Stimulated activated CD4-positive, alpha-beta T cell treated with anti-CD3 and anti-CD28 coated beads, Interleukin-2, amount 100 ng/mL, for 48 hours (primary cell): ENCODE measurements at regions not wholly inside any gene's neighbourhood (a gene's known extent, or its start where the extent isn't known, plus 50 kb on each side); places are given as distances from the start of the nearest gene placed in this dataset.
"Not testable (repeated sequence)": the region's sequence is repeated elsewhere in the genome, so short reads cannot be mapped to it uniquely, and the experiment has no call there.

Source experiments
- DNase-seq, 2 donors: peaks; one replicate each; pipeline ENCODE4 v3.0.0-alpha.2; 2020

DNA sequence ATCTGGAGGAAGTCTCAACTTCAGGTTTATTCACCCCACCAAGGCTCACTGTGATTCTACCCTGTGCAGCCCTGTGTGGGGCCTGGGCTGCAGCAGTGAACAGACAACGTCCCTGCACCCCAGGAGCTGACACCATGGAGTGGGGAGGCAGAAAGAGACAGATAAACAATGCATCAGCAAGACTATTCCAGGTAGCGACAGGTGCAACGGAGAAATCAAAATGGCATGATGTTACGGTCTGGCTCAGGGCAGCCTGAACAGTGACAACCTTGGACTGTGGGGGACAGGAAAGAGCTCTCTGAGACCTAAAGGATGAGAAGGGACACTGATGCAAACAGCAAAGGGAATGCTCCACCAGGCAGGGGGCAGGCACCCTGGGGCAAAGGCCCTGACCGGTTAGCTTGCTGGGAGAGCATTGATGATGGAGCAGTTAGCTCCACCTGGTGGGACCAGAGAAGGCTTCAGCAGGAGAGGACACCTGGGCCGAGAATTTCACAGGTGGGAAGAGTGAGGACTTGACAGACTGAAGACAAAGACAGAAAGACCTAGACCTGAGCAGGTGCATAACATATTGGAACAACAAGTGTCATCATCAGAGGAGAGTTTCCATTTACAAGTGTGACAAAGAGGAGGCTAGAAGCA lies 589.9 kb downstream of the MATN1 start:
- DNase-seq = no peak

DNA sequence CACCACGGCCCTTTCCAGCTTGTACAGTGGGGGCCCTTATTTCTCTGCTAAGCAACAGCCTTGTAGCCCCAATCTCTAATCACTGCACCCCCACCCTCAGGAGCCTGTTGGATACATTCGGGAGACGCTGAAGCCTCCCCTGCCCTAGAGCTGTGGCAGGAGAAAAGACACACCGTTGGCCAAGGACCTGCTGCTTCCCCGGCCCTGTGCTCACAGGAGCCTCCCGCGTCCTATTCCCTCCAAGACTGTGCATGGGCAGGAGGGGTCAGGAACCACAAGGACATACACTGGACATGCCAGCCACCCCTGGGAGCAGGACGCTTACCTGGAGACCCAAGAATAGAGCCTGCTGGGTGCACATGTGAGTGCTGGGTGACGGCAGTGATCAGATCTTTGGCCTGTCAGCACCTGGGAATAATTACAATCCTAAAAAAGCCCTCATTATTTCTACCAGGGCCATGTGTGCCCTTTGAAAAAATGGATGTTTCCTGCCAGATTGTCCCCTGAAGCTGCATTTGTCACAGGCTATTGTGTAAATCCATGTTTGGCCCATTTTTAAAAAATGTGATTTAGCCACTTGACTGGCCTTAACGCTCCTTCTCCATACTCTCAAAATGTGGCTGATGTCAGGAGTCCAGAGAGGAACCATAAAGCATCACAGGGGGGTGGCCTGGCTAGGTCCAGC lies 590.6 kb downstream of the MATN1 start:
- DNase-seq = no peak

DNA sequence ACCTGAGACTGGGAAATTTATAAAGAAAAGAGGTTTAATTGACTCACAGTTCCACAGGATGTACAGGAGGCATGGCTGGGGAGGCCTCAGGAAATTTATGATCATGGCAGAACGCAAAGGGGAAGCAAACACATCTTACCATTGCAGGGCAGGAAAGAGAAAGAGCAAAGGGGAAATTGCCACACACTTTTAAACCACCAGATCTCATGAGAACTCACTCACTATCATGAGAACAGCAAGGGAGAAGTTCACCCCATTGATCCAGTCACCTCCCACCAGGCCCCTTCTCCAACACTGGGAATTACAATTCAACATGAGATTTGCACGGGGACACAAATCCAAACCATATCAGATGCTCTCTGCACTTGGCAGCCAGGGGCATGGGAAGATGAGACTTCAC lies 592.8 kb downstream of the MATN1 start:
- not testable (repeated sequence) for DNase-seq

DNA sequence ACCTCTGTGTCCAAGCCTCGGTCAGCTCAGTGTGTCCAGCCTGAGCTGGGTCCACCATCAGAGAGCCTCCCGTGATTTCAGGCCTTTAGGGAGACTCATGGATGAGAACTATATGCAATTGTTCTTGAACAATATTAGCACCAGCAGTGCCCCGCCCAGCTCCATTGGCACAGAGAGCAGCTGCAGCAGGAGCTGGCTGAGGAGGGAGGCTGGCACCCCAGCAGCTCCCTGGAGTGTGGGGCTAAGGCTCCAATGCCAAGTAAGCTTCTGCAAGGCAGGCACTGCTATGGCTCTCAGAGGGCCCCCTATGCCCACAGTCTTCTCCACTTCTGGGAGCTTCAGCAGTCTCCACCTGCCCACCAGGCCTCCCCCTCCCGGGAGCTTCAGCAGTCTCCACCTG lies 593.3 kb downstream of the MATN1 start:
- DNase-seq = no peak

DNA sequence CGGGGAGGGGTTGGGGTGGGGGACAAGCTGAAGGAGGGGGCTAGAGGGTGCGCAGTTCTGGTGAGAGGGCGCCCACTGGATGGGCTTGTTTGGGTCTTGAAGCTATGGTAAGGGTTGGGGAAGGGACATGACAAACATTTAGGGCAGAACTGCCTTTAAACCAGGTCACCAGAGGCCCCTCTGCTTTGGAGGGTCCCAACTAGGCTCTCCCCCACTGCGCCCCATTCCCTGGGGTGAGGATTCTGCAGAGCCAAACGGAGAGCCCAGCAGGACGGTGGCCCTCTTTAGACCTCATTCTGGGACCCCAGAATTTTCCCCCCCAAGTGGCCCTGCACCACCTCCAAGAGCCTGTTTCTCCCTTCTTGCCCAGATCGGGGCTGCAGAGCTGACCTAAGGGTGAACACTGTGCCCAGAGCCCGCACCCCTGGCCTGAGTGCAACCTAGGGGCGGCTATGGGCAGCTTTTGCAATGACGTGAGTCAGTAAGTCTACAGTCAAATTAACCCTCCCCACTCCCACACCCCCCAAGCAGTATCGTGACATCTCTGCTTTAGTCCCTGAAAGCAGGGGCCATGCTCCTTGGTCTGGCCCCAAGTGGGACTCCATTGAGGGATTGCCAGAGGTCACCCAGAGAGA lies 593.8 kb downstream of the MATN1 start:
- no peak for DNase-seq

DNA sequence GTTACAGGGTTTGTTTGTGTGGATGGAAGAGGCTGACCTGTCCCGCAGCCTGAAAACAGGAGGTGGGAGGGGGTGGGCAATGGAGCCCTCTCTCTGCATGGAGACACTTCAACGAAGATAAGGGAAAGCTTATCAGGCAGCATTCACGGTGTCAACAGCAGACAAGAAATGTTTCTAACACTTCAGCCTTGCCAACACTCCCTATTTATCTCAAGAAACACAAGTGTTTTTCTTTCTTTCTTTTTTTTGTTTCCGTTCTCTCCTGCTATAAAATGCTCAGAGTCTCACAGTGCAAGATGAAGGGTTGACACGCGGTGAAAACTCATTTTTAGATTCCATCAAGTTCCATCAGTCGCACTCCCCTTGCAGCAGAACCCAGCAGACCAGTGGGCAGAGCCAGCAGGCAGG lies 594.4 kb downstream of the MATN1 start:
- DNase-seq = no peak

DNA sequence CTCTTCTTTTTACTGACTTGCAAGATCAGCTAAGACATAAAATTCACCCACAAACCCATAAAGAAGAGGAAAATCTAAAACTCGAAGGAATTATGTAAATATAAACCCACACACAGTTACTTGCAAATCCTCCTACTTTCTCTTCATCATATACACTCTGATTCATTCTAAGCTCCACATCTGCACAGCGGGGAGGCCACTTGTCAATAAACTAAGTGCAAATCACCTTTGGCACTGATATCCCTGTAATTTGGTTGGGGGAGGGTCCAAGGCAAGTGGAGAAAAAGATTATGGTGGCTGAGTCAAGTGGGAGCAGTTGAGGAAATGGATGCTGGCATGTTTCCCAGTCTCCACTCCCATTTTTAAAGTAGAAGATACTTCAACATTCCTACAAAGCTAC lies 596.5 kb downstream of the MATN1 start:
- DNase-seq = no peak

DNA sequence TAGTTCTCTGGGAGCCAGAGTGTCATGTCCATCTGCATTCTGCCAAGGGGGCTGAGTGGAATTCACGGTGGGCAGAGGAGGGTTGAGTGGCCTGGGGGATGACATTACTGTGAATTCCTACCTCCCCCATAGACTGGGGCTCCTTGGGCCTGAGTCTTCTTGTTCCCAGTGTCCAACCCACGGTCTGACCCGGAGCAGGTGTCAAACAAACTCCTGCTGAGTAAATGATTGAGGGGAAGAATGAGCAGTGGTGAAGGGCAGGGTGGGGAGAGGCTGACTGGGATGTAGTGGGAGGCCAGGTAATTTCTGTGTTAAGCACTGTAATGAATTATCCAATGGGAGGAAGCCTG lies 597.6 kb downstream of the MATN1 start:
- DNase-seq = no peak

DNA sequence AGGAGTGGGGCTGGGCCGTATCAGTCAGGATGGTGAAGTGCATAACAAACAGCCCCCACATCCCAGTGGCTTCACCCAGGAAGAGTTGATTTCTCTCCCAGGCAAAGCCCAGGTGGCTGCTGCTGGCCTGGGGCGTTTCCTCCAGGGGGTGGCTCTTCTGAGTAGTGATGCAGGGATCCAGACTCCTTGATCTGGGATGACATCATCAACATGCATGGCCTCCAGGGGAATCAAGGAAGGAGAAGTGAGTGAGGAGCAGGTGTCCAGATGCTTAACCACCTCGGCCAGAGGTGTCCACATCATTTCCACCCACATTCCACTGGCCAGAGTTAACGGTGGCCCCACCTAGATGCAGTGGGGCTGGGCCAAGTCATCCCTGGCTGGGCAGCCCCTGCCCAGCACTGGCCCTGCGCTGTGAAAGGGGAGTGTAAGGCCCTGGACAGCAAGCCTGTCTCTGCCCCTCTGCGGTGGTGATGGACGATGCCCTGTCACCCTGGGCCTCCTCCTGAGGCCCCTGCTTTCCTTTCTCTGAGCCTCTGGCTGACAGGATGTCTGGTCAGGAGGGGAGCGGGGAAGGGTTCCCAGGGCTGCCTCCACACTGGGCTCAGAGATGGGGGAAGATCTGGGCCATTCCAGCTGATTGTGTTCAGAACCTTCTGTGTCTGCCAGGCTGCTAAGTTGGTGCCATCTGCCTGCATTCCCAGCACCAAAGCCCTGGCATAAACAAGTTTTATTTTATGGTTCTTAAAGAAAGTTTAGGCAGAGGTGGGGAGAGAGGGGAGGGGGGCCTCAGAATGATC lies 598.2 kb downstream of the MATN1 start:
- no peak for DNase-seq

DNA sequence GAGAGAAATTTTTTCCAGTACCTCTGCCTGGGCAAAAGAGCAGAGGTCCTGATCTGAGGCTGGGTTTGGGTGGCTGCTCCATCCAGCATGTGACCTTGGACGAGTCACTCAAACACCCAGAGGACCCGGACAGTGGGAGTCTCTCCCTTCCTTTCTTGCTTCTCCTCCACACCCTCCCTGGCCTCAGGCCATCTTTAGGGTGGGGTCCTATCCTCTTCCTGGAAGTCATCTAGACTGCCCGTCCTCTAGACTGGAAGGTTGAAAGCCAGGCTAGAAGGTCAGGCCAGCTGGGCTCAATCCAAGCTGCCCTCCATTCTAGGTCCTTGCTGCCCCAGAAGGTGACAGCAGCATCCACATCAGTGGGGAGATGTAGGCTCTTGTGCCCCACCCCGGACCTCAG lies 599.5 kb downstream of the MATN1 start:
- DNase-seq = no peak

DNA sequence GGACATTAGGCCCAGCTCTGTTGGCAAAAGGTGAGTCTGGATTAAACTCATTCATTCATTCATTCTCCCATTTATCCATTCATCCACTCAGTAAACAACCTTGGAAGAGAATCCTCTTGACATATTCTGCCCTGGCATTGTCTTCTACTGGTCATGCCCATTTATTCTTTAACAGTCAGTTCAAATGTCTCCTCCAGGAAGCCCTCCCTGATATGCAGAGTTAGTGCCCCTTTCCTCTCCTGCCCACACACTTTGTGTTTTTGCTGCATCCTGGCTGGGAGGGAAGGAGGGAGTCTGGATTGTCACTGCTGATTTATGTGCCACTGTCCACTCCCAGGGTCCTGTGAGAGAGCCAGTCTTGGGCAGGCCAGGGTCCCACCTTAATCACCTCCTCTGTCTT lies 600.3 kb downstream of the MATN1 start:
- DNase-seq = no peak

DNA sequence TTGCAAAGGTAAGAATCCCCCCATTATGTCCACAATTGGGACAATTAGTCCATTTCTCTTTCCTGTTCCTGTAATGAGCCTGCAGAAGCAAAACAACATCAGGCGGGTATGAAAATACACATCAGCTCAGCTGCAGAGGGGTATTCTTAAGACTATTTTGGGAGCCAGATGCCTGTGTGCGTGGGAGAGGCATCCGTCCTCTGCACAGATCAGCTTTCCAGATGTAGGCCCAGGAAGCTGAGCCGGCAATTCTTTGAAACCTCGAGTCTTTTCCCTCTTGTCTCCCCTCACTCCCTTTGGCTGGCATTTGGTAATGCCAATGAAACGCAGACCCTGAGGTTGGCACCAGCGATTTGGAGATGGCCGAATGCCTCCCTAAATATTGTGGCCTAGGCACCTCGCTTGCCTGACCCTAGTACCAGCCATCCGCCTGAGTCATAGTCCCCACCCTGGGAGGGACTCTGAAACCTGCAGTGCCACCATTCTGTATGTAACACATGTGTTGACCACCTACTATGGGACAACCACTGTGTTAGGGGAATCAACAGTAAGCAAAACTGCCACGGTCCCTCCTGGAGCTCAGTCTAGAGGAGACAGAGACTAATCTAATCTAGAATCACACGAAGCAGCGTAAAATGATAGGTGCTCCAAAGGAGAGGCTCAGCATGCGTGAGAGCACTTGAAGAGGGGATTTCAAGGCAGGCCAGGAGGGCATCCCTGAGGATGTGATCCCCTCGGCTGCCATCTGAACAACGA lies 603.0 kb downstream of the MATN1 start:
- DNase-seq = no peak

DNA sequence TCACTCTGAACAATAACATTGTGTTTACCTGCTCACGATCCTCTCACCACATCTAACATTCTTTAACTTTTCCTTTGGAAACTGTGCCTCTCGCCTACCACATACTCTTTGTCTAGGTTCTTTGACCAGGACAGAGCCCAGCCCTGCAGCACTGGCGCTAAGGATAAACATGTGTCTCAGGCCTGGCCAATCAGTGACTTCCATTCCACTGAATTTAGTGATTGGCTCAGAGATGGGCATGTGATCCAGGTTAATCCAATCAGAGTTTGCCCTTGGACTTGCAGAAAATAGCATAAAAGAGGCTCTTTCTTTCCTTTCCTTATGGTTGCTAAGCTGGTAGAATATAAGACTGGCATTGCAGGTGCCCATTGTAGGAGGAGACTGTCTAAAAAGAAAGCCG lies 605.7 kb downstream of the MATN1 start:
- DNase-seq = no peak

DNA sequence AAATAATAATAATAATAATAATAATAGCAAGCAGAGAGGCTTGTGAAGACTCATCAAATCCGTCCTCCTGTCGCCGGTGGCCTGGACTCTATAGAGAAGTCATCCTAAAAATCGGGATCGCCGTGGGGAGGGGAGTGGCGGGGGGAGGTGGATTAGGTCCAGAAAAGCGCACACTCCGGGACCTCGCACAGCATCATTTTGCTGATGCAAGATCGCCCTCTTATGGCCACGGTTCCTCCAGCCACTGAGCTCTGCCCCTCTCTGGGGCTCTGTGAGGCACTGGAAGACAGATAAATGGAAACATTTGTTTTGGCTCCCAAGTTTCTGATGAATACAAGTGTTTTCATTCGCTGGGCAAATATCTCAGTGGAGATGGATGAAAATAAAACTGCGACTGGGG lies 612.0 kb downstream of the MATN1 start:
- DNase-seq = peak; percentile 7 to 19

DNA sequence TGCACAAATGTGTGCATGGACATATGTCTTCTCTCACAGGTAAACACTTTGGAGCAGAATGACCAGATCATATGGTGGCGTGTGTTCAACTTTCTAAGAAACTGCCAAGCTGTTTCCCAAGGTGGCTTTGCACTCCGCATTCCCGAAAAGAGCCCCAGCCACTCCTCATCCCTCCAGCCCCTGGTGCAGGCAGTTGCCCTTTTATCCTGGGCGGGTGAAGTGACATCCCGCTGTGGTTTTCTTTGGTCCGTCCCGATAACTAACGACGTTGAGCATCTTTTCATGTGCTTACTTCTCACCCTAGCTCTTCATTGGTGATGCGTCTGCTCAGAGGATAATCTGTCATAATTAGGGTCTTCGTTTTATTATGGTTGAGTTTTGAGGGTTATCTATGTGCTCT lies 612.5 kb downstream of the MATN1 start:
- DNase-seq = no peak

DNA sequence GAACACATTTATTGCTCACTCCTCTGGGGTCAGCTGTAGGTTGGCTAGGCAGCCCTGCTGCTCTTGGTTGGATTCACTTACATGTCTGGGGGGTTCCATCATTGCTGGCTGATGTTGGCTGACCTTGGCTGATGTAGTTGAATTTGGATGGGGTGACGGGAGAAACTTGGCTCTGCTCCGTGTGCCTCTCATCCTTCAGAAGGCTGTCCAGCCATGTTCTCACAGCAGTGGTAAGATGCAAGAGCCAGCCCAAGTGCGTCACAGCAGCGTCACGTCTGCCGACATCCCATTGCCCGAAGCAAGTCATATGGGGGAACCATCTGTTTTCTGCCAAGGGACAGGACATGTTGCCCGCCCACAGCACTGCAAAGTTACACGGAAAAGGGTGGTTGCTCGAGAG lies 613.5 kb downstream of the MATN1 start:
- DNase-seq = no peak

DNA sequence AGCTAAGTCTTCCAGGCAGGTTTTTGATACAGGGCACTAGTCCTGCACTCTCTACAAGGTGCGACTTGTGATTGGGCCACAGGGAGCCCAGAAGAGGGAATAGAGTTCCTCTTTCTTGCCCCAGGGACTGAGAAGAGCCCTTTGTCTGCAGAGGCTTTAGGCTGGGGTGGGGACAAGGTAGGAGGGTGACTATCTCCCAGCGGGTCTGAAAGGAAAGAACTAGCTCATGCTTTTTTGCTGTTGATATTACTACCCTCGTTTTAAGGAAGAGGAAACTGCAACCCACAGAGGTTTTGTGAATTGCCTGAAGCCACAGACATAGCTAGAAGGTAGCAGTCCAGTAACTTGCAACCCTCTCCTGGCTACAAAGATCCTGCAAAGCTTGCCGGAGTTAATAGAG lies 615.2 kb downstream of the MATN1 start:
- no peak for DNase-seq

DNA sequence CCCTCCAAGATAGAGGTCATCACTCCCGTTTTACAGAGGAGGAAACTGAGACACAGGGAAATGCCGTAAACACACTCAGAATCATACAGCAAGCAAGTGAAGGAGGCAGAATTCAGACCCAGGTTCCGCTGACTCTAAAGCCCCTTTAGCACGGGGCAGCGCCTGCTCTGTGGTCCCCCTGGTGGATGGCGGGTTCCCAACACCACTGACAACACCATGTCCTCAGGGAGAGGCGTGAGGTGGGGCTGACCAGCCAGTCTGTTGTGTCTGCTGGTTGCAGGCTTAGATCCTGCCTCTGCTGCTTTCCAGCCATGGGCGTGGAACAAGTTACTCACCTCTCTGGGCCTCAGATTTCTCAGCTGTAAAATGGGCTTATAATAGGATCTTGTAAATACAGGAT lies 617.3 kb downstream of the MATN1 start:
- DNase-seq = no peak

DNA sequence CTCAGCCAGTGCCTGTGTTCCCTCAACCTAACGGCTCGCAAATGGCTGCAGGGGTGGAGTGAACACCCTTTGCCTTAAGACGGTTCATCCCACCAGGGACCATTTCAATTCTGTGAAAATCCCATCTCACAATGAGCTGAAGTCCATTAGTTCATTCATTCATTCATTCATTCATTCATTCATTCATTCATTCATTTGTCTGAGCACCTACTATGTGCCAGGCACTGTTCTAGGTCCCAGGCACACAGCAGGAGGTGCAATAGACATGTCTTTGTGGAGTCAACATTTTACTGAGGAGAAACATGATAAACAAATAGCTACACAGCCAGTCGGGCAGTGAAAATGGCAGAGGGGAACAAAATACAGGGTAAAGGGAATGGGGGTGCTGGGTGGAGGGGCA lies 618.8 kb downstream of the MATN1 start:
- DNase-seq = no peak

DNA sequence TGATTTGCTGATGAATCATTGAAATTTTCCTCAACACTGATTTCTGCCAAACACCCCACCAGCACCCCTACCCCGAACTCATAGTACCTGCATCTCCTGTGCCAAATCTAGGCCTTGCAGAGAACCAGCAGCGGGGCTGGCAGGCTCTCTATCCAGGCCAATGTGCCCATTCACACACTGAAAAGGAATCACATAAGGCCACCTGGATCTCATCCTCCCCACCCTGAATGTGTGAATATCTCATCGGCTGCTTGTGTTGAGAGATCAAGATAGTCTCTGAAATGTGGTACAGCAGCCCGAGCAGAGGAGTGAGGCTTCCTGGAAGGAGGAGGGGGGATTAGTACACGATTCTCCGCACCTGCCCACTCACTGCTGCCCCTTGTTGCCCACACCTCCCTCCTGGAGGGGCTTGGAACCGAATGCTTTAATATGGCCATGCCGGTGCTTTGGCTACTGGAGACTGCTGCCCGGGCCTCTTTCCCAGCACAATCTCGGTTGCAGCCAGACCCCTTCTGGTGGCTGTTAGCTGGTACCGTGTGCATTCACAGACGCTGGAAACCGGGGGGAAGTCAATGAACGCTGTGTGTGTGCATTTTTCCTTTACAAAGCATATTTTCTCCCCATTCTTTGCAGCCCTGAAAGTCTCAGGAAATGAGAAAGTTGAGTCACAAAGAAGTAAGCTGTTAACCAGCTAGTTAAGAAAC lies 619.5 kb downstream of the MATN1 start:
- no peak for DNase-seq

DNA sequence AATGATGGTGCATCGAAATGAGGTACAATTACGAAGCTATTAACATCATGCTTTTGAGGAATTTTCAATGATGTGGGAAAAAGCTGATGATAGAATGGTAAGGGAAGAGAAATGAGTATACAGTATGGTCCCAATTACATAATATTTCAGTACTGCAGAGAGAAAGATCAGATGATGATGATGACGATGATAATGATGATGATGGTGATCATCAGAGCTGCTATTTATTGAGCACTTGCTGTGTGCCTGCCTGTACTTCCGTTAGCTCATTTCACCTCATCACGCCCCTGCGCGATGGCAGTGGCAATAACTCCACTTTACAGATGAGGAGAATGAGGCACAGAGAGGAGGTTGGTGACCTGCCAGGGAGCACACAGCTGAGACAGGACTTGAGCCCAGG lies 620.8 kb downstream of the MATN1 start:
- DNase-seq = no peak

DNA sequence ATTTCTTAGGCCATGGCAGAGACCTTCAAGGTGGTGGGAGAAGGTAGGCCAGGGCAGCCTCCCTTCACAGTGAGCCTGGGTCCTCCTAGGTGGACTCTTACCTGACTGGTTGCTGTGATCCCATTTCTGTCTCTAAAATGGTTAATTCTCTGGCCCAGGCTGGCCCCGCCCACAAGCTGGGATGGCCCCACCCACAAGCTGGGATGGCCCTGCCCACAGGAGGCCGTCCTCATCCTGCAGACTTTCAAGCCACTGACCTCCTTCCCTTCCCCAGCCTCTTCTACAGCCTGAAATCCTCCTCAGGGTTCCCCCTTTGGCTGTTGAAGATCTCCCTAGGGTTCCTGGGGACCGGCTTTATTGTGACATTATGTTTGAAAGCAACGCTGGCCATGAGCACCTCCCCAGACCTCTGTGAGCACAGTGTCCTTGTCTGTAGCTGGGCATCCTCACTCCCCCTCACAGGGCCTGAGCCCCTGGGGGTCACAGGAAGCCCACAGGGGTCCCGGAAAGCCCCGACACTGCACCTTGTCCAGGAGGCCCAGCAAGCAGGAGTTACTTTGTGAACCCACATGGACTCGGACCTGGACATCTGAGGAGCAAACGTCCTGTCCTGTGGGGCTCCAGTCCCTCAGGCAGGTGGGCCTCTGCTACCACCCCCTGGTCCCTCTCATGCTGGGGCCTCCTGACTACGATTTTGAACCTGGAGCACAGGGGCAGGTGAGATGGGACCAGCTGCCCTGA lies 621.7 kb downstream of the MATN1 start:
- no peak for DNase-seq
